ENCODE measurements at regions not wholly inside any gene's neighbourhood (a gene's known extent, or its start where the extent isn't known, plus 50 kb on each side); places are given as distances from the start of the nearest gene placed in this dataset.

DNA sequence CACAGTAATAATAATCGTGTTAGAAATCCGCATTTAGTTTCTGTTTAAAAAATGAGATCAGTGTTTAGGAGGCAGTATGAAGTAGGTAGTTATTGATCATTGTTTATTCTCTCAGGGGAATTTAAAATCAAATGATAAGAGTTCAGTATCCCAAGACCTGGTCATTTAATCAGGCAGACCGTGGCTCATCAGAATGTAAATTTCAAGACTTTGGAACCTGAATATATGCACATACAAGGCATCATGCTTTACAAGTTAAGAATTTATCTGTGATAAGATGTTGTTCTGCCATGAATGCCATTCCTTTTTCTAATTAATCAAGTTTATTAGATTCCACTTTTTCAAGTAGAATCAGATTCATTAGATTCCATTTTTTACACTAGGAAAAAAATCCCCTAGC, 133.5 kb upstream of the MAOA start:
- no peak for DNase-seq

- DNase-seq = no peak
Observed at GRCh38 chrX:43525901-43526610, 130.0 kb upstream of the MAOA start.

DNA sequence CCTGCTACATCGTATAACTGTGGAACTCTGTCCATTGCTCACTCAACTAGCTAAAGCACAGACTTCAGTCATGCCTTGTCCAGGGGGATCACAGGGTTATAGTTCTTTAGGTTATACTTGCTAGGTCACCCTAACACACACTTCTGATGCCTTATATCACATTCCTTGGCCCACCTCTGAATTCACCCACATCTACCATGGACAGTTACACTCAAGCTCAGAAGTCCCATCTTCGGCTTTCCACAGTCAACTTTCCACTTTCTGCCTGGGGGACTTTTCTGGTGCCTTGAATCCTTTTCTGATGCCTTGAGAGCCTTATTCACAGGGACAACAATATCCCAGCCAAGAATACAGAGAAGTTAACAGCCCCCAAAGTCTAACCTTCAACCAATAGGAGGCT, 129.2 kb upstream of the MAOA start:
- DNase-seq = no peak

GRCh38 chrX:43527801-43528200, 128.3 kb upstream of the MAOA start:
- DNase-seq = no peak

DNA sequence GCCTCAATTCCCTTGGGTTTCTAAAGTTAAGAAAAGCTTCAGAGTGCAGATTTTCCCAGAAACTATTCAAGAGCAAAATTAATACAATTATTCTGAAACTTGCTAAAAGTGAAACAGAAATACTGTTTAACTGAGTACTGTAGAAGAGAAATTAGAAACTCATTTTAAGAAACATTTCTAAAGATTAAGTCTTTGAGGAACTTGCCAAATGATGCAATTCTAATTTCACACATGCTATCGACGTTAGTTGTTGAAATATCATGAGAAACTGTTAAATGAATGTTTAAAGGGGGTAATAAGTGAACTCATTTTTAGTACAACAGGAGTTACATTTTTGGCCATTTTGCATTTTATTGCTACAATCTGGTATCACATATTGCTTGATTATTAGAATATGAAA, 125.3 kb upstream of the MAOA start:
- DNase-seq = no peak

DNA sequence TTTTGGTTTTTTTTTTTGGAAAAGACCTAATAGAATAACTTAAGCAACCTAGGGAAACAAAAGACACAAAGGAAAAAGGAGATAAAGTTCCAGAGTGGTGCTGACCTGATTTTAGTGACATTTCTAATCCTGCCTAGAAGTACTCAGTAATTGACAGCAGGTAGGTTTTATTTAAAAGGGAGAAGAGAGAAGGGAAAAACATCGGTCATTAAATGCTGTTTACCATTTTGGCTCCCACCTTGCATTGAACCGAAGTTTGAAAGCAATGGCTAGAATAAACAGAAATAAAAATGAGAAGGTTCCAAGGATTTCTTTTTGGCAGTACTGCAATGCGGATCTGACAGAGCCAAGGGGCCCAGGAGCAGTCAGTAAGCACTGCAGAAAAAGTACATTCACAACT, 115.8 kb upstream of the MAOA start:
- no peak for DNase-seq

- no peak for DNase-seq
Observed at GRCh38 chrX:43551590-43551989, 104.5 kb upstream of the MAOA start.

GRCh38 chrX:43552156-43552555, 103.9 kb upstream of the MAOA start:
- DNase-seq = no peak

GRCh38 chrX:43552703-43553102, 103.4 kb upstream of the MAOA start:
- no peak for DNase-seq

- DNase-seq = no peak
Observed at GRCh38 chrX:43553257-43553656, 102.8 kb upstream of the MAOA start.

- no peak for DNase-seq
Observed at GRCh38 chrX:43556207-43556606, 99.9 kb upstream of the MAOA start.

DNA sequence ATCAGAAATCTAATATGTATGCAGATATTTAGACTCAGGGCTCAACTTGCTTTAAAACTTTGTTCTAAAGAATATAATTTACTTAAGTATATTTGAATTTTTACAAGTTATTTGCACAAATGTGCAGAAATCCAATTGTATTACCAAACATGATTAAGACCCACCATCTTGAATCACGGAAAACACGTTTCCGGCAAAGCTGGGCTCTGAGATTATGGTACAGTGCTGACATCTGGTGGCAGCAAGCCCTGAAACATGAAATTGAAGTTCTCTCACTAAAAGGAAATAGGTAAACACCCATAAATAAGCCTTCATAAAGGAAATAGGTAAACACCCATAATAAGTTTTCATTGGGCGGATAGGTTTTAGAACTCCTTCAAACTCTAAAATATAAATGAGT, 98.3 kb upstream of the MAOA start:
- peak; percentile 46 for DNase-seq

- peak; percentile 18 for DNase-seq
Observed at GRCh38 chrX:43559644-43560043, 96.5 kb upstream of the MAOA start.

GRCh38 chrX:43560247-43560946, 95.7 kb upstream of the MAOA start:
- no peak for DNase-seq

DNA sequence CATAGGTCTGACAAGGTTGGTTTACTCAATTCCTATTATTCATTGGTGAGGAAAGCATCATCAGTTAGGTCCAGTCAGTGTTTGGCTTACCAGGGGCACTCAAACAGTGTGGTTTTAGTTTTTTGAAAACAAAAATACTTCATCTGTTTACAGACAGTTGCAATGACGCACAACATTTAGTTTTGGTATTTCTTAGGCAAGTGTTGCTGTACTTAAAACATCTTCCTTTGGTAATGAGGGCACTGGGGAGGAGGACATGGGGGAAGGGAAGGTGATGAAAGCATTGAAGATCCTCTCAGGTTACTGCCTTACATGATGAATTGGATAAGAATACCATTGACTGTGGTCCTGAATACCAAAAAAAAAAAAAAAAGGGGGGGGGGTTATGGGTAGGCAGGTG, 93.7 kb upstream of the MAOA start:
- DNase-seq = no peak

DNA sequence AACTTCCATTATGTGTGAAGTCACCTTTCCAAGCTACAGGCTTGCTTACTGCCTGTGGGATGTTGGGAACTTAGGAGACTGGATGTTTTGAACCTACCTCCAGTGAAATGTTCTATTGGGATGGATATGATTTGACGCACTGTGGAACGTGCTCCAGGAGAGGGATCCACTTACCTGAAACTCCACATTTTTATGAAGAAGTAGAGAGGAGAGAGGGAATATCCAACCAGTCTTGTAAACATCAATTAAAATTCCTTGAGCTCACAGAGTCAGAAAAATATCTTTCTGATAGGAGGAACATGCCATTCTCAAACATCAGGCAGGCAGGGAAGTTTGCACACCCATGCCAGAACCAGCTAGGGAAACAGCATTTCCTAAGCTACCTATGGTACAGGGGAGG, 91.1 kb upstream of the MAOA start:
- no peak for DNase-seq

DNA sequence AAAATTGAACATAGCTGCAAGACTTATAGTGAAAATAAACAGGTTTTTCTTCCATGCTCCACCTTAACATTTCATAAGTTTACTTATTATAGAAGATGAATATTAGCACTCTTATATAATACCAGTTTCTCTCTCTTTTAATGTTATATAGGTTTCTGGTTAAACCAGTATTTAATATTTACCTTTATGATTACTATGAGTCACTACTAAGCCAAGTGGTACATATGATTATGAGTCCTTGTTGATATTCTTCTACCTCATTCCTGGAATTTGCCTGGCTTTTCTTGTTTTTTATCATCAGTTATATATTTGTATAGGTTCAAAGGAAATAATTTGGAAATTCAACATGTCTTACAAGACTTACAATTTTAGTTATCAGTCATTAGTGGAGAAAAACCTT, 89.9 kb upstream of the MAOA start:
- DNase-seq = no peak

GRCh38 chrX:43573441-43574015, 82.6 kb upstream of the MAOA start:
- DNase-seq = no peak

DNA sequence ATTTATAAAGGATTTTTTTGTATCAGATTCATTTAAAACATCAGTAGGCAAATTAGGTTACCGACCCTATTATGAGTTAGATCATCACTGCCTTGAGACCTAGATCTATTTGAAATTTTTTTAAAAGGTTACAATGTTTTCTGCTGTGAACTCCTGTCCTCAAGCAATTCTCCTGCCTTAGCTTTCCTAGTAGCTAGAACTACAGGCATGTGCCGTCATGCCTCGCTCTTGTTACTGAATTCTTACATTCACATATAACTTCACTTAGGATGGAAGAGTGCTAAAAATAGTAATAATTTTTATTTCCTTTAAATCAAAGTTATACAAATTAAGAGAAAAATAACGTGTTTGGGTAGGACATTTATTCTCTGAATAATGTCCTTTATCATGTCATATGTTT, 75.5 kb upstream of the MAOA start:
- no peak for DNase-seq

GRCh38 chrX:43581167-43581566, 74.9 kb upstream of the MAOA start:
- DNase-seq = no peak

DNA sequence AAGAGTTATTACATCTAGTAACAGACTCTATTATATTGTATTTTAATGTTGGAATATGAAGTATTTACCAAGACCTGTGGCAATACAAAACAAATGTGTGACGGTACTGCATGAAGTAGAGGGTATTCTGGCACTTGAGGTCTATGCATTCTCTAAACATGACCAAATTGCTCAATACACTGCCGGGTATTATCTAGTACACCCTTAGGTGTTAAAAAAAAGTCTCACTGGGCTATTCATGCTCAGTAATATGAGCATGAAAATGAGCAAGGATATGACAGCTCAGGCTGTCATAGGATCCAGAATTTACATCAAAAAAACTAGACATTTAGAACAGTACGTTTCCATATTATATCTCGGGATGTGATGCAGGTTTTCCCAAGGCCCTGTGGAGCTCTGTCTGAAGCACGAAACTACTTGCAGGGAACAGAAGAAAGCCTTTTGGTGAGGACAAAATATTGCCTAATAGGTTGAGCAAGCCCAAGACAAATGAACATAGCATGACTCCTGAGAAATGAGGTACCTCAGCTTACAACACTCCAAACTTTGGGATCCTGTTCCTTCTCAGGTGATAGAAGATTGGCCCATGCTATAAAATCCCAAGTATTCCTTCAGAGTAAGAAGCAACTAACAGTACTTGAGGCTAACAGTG, 74.1 kb upstream of the MAOA start:
- no peak for DNase-seq

- no peak for DNase-seq
Observed at GRCh38 chrX:43582540-43582913, 73.6 kb upstream of the MAOA start.

DNA sequence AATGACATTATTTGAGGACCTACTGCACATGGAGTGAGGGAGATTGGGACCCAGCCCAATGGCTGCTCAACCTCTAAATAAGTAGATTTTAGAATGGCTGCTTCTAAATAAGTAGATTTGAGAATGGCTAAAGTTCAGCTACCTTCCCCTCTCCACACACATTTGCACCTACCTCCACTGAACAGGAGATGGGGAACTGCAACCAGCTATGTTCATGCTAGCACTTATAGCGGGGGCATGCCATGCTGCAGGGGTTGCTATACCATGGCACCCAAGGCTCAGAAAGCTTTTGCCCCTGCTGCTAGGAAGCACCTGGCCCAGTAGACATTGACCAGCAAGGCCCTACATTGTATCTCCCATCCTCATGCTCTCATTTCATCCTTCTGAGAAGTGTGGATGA, 70.2 kb upstream of the MAOA start:
- no peak for DNase-seq

GRCh38 chrX:43586830-43587229, 69.3 kb upstream of the MAOA start:
- DNase-seq = no peak

Data from NCI-H1092 (cell line).